T-helper 1 cell treated with Interleukin-12 subunit alpha and Interleukin-12 subunit beta and Interleukin-4 antibody, amounts not matched to agents 30 ng/mL and 1 ng/mL, for 36 hours (primary cell): ENCODE measurements at regions not wholly inside any gene's neighbourhood (a gene's known extent, or its start where the extent isn't known, plus 50 kb on each side); places are given as distances from the start of the nearest gene placed in this dataset.
"Not testable (repeated sequence)": the region's sequence is repeated elsewhere in the genome, so short reads cannot be mapped to it uniquely, and the experiment has no call there.

ENCODE experiments used
- intact Hi-C: fragments of 100-400 bp; cut with micrococcal nuclease; formaldehyde crosslinking; loops from one replicate; pipeline ENCODE4 v1.15.1; 2024

GRCh38 chr7:65509368-65510186 is 135.9 kb downstream of the ZNF92 start:
- intact Hi-C loops = no loop called here

DNA sequence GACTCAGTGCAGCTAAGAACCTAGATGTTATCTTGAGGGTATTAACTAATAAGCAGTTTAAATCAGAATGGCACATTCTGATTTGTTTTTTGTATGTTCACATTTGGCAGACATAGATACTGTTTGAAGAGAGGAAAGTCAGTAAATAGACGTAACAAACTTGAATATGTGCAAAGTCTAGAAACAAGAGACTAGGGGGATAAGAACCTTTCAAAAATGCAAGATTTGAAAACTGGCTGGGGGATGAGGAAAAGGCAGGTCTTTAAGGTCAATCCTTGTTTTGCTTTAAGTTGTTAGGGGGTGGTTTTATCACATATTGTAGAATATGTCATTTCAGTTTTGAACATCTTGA is 136.5 kb downstream of the ZNF92 start:
- intact Hi-C loops = not testable (repeated sequence)

DNA sequence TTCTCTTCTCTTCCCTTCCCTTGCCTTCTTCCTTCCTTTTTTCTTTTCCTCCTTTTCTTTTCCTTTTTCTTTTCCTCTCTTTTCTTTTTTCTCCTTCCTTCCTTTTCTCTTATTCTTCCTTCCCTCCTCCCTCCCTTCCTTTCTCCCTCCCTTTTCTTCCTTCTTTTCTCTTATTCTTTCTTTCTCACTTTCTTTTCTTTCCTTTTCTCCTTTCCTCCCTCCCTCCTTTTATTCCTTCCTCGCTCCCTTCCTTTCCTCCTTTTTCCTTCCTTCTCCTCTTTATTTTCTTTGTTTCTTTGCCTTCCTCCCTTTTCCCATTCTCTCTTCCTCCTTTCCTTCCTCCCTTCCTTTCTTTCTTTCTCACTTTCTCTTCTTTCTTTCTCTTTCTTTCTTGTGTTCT is 146.1 kb downstream of the ZNF92 start:
- intact Hi-C loops = not testable (repeated sequence)

DNA sequence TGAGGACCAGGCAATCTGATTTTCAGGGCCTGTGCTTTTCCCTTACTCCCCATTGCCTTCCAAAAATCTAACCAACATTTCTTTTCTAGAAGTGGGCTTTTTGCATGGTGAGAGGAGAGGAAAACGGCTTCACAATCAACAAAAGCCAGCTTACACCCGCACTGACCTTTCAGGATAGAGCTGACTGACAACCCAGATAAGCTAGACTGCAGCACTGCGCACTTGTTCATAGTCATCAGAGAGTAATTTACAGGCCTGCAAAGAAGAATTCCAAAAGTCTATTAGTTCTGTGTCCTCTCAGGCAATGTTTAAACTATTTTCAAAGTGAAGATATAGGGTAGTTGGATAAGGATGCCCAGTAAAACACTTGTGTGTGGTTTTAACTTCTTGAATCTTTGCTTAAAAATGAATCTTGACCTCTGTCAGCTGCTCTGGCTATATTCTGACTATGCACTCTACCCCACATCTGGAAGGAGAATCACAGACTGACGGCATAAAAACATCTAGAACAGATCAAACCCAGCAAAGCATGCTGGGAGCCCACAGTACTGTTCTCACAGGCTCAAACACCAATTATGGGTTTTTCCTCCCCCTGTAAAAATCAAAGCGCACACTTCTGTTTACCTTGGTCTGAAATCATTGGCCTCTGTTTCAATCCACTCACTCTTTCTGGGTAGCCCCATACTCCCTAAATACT is 172.0 kb downstream of the ZNF92 start:
- intact Hi-C loops = not testable (repeated sequence)

GRCh38 chr7:65549589-65550443 is 176.2 kb downstream of the ZNF92 start:
- intact Hi-C loops = not testable (repeated sequence)

- intact Hi-C loops = not testable (repeated sequence)
Measured at GRCh38 chr7:65550444-65550809, 176.8 kb downstream of the ZNF92 start.

- intact Hi-C loops = not testable (repeated sequence)
Measured at GRCh38 chr7:65551042-65551441, 177.4 kb downstream of the ZNF92 start.

DNA sequence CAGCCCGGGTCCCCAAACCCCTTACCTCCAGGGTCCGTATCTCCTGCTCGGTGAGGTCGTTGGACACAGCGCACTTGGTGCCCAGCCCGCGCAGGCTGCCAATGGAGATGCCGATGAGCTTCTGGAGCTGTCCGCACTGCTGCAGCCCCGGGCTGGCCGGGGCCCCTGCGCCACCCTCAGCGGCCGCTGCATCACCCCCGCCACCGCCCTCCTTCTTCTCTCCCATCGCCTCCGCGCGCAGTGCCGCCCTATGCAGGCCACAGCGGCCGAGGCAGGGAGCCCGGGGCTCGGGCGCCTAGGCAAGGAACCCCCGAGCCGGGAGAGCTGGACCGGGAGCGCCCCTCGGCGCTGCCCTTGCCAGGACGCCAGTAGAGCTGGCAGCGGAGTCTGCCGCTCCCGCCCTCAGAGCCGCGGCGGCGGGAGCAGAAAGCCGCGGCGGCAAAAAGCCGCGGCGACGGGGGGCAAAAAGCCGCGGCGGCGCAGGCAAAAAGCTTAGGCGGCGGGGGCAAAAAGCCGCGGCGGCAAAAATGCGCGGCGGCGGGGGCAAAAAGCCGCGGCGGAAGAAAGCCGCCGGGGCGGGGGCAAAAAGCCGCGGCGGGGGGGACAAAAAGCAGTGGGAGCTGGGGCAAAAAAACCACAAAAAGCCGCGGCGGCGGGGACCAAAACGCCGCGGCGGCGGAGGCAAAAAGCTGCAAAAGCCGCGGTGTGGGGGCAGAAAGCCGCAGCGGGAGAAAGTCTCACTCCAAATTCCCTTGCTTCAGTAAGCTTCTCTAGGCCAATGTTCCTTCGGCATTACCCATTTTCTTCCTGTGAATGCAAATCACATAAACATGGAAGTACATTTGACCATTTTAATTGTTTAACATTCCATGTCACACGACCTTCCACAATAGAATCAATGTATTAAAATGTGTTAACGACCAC is 181.2 kb downstream of the ZNF92 start:
- intact Hi-C loops = not testable (repeated sequence)

GRCh38 chr7:65558584-65558983 is 184.9 kb downstream of the ZNF92 start:
- intact Hi-C loops = not testable (repeated sequence)

DNA sequence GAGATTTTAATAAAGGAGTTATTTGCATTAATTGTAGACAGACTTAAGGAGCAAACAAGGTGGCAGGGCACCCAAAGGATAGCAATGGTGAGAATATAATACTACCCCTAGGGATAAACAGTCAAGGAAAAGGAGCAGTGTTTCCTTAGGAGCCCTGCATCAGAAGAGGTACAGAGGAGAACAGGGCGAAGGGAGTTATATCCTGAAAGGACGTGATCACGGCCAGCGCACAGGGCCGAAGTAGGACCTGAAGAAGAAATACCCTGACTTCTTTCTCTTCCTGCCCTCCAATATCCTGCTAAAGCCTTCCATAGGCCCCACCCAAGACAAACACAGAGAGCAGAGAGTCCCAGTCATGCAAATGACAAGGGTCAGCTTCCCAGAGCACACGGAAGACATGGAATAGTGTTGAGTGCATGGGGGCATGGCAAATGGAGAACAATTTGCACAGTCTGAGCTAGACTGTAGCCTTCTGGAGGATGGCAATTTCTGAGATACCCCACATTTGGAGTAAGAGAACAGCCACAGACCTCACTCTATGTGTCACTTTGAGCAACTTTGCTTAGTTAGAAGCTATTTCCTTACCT is 188.2 kb downstream of the ZNF92 start:
- intact Hi-C loops = not testable (repeated sequence)

DNA sequence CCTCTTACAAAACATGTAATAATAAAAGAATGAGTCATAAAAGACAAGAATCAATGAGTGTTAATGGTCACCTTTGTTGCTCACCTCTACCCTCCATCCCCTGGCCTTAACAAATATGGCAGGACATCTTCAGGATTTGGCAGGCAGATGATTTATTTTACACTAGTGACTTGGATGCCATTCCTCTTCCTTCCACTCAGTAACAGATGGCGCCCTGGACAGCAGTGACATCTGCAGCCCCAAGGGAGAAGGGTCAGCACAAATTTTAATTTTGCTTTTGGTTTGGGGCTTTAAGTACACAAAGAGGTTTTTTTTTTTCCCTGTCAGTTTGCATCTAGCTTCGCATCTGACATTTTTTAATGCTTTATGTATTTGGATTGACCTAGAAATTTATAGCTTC is 188.9 kb downstream of the ZNF92 start:
- intact Hi-C loops = not testable (repeated sequence)

GRCh38 chr7:65563333-65563732 is 189.7 kb downstream of the ZNF92 start:
- intact Hi-C loops = not testable (repeated sequence)

DNA sequence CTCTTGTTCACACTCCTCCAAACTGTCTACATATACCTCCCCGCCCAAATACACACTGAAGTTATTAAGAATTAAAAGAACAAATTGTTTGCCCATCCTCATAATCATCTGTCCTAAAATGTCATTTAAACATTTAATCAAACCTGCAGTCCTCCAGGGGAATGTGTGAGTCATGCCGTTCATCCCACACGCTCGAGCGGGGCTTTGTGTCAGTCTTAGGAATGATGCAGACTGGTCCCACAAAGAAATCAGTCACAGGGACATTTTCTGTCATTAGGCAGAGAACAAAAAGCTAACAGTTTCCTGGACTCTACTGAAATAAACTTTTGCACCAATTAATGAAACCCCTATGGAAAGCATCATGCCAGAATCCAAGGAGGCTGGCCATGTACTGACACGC is 194.6 kb downstream of the ZNF92 start:
- intact Hi-C loops = not testable (repeated sequence)

DNA sequence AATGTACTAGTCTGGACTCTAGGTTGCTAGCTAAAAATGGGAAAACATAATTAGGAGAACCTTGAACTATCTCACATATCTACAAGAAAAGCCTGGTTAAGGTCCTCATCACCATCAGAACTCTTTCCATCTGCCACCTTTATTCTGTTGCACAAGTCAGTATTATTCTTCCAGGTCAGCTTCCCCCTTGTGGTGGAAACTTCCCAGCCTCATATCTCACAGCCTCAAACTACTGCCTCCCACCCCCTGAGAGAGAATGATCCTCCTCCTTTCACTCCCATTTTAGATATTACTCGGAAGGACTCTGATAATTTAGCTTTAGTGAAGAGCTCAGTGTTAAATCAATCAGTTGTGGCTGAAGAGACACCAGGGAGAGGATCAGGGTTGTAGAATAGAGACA is 197.3 kb downstream of the ZNF92 start:
- intact Hi-C loops = not testable (repeated sequence)

DNA sequence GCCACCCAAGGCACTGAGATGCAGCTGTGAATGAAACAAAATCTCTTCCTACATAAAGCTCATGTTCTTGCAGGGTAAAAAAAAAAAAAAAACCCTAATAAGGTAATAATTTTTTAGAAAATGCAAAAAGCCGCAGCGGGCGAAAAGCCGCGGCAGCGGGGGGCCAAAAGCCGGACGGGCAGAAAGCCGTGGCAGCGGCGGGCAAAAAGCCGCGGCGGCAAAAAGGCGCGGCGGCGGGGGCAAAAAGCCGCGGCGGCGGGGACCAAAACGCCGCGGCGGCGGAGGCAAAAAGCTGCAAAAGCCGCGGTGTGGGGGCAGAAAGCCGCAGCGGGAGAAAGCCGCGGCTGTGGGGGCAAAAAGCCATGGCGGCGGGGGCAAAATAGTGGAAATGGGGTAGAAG is 198.9 kb downstream of the ZNF92 start:
- intact Hi-C loops = not testable (repeated sequence)

GRCh38 chr7:65576370-65576769 is 202.7 kb downstream of the ZNF92 start:
- intact Hi-C loops = not testable (repeated sequence)

DNA sequence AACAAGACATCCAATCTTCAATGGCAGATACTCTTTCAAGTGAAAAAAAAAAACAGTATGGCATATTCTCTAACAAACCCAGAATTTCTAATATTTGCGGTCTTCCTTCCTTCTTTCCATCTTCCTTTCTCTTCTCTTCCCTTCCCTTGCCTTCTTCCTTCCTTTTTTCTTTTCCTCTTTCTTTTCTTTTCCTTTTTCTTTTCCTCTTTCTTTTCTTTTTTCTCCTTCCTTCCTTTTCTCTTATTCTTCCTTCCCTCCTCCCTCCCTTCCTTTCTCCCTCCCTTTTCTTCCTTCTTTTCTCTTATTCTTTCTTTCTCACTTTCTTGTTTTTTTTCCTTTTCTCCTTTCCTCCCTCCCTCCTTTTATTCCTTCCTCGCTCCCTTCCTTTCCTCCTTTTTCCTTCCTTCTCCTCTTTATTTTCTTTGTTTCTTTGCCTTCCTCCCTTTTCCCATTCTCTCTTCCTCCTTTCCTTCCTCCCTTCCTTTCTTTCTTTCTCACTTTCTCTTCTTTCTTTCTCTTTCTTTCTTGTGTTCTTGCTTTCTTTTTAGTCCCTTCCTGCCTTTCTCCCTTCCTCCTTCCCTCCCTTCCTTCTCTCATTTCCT is 209.0 kb downstream of the ZNF92 start:
- intact Hi-C loops = not testable (repeated sequence)

GRCh38 chr7:65602495-65602894 is 228.8 kb downstream of the ZNF92 start:
- intact Hi-C loops = not testable (repeated sequence)

GRCh38 chr7:65609131-65609530 is 235.5 kb downstream of the ZNF92 start:
- intact Hi-C loops = no loop called here

GRCh38 chr7:65613644-65614289 is 240.1 kb downstream of the ZNF92 start:
- intact Hi-C loops = not testable (repeated sequence)
